ENCODE measurements at regions not wholly inside any gene's neighbourhood (a gene's known extent, or its start where the extent isn't known, plus 50 kb on each side); places are given as distances from the start of the nearest gene placed in this dataset.
"Not testable (repeated sequence)": the region's sequence is repeated elsewhere in the genome, so short reads cannot be mapped to it uniquely, and the experiment has no call there.

DNA sequence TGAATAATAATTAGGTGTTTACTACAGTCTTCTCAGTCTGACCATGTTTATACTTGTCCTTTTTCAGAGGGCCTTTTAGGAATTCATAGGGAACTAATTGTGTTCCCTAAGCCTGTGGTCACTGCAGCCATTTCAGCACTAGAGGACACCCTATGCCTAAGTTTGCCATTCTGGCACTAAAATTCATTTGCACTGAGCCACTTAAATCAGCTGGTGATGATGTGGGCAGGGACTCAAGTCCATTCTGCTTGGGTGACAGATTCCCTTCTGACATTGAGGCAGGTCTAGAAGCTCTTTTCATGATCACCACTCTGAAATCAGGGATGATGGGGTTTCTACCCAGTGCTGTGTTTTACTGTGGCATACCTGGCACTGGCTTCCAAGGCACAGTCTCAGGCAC, 1178.9 kb upstream of the DIAPH2 start:
- Histone ChIP-seq H3K27ac (no peak overlapping the region), H3K36me3 (no peaks in the 10 kb centered on the region), H3K27me3 (no peaks in the 10 kb centered on the region), H3K9me3 (no peaks in the 10 kb centered on the region), H3K4me3 (no peak overlapping the region), H3K4me1 (no peaks in the 10 kb centered on the region)
- ATAC-seq: no peak
- DNase-seq: no peak
- TF ChIP-seq, protein P1, sequence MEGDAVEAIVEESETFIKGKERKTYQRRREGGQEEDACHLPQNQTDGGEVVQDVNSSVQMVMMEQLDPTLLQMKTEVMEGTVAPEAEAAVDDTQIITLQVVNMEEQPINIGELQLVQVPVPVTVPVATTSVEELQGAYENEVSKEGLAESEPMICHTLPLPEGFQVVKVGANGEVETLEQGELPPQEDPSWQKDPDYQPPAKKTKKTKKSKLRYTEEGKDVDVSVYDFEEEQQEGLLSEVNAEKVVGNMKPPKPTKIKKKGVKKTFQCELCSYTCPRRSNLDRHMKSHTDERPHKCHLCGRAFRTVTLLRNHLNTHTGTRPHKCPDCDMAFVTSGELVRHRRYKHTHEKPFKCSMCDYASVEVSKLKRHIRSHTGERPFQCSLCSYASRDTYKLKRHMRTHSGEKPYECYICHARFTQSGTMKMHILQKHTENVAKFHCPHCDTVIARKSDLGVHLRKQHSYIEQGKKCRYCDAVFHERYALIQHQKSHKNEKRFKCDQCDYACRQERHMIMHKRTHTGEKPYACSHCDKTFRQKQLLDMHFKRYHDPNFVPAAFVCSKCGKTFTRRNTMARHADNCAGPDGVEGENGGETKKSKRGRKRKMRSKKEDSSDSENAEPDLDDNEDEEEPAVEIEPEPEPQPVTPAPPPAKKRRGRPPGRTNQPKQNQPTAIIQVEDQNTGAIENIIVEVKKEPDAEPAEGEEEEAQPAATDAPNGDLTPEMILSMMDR (IDR thresholded peaks at IDR 0.05): no peak
- intact Hi-C loops (cut with DNase I): no loop called here

DNA sequence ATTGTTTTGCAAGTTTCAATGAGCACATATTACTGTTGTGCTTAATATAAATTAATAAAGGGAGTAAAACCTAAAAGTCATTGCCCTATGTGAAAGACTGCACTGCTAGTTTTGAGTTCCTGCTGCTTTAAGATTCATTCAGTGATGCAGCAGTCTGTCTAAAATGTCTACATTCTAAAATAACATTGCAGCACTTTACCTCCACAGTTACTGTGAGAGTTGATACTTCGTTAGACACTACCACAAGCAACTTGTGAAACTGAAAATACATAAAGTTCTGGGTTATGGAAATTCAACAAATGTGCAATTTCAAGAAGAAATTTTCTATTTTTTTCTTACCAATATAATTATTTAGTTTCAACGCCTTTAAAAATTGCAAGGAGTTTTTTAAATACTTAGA, 1175.2 kb upstream of the DIAPH2 start:
- ATAC-seq (no peak), DNase-seq (no peak)
- Histone ChIP-seq H3K36me3 (no peaks in the 10 kb centered on the region), H3K4me3 (no peak overlapping the region), H3K27me3 (no peaks in the 10 kb centered on the region), H3K9me3 (no peaks in the 10 kb centered on the region), H3K4me1 (no peaks in the 10 kb centered on the region), H3K27ac (no peak overlapping the region)
- TF ChIP-seq, protein P1 (IDR thresholded peaks at IDR 0.05): no peak
- intact Hi-C loops (cut with DNase I): no loop called here

- H3K4me3 ChIP-seq; DNase-seq; H3K4me1 ChIP-seq; H3K9me3 ChIP-seq; H3K27ac ChIP-seq; H3K27me3 ChIP-seq; ATAC-seq; H3K36me3 ChIP-seq; intact Hi-C loops (cut with DNase I): not testable (repeated sequence)
Measured at GRCh38 chrX:95524018-95524417, 1160.6 kb upstream of the DIAPH2 start.

DNA sequence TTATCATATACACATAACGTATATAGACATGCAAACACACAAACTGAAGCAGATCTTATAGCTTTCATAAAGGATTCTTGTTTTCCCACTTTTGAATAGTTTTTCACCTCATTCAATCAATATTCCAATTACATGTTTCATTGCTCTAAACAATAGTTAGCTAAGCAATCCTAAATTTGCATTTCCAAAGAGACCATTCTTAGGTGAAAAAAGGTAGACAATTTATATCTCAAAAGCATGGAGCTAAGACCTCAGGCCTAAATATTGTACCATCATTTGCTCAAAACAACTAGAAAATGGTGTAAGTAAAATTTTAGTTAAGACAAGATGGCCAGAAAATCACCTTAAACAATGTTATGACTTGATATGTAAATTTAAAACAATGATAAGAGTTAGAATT, 1148.5 kb upstream of the DIAPH2 start:
- TF ChIP-seq, protein P1 (IDR thresholded peaks at IDR 0.05): no peak
- Histone ChIP-seq H3K27ac (no peak overlapping the region), H3K4me1 (no peaks in the 10 kb centered on the region), H3K27me3 (no peaks in the 10 kb centered on the region), H3K36me3 (no peaks in the 10 kb centered on the region), H3K4me3 (no peak overlapping the region), H3K9me3 (no peaks in the 10 kb centered on the region)
- intact Hi-C loops (cut with DNase I): no loop called here
- DNase-seq (no peak), ATAC-seq (no peak)

- no peaks in the 10 kb centered on the region for H3K27me3 ChIP-seq
- DNase-seq (no peak), ATAC-seq (no peak)
- H3K4me1 ChIP-seq: no peaks in the 10 kb centered on the region
- H3K36me3 ChIP-seq: no peaks in the 10 kb centered on the region
- intact Hi-C loops (cut with DNase I): no loop called here
- H3K4me3 ChIP-seq: no peak overlapping the region
- TF ChIP-seq, protein P1 (IDR thresholded peaks at IDR 0.05): no peak
- H3K9me3 ChIP-seq: no peaks in the 10 kb centered on the region
- H3K27ac ChIP-seq: no peak overlapping the region
Measured at GRCh38 chrX:95536661-95537060, 1148.0 kb upstream of the DIAPH2 start.

- H3K9me3 ChIP-seq: no peaks in the 10 kb centered on the region
- H3K27me3 ChIP-seq: no peaks in the 10 kb centered on the region
- DNase-seq (no peak), ATAC-seq (no peak)
- no peak overlapping the region for H3K4me3 ChIP-seq
- TF ChIP-seq, protein P1 (IDR thresholded peaks at IDR 0.05): no peak
- intact Hi-C loops (cut with DNase I): no loop called here
- H3K4me1 ChIP-seq: no peaks in the 10 kb centered on the region
- H3K27ac ChIP-seq: no peak overlapping the region
- no peaks in the 10 kb centered on the region for H3K36me3 ChIP-seq
Measured at GRCh38 chrX:95539041-95539440, 1145.6 kb upstream of the DIAPH2 start.

DNA sequence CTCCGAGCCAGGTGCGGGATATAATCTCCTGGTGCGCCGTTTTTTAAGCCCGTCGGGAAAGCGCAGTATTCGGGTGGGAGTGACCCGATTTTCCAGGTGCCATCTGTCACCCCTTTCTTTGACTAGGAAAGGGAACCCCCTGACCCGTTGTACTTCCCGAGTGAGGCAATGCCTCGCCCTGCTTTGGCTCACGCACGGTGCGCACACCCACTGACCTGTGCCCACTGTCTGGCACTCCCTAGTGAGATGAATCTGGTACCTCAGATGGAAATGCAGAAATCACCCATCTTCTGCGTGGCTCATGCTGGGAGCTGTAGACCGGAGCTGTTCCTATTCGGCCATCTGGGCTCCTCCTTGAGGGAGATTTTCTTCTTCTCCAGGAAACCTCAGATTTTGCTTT, 1135.1 kb upstream of the DIAPH2 start:
- H3K27ac ChIP-seq; intact Hi-C loops (cut with DNase I); H3K4me1 ChIP-seq; H3K4me3 ChIP-seq; H3K9me3 ChIP-seq; H3K36me3 ChIP-seq; ATAC-seq; DNase-seq; H3K27me3 ChIP-seq: not testable (repeated sequence)

Measured in upper lobe of right lung (tissue), 1 donor.